H7 (cell line): ENCODE measurements at regions not wholly inside any gene's neighbourhood (a gene's known extent, or its start where the extent isn't known, plus 50 kb on each side); places are given as distances from the start of the nearest gene placed in this dataset.

Source experiments
- DNase-seq: peaks from one replicate; pipeline ENCODE4 v3.0.0; 2012
- H3K27me3 ChIP-seq: 2 replicates; pipeline ENCODE4 v1.6.0; 2011; ENCODE audit warnings: mild to moderate bottlenecking, low read length; ENCODE audit not compliant: control insufficient read depth, insufficient read depth
- H3K36me3 ChIP-seq: replicated peaks from 2 replicates; pipeline ENCODE4 v1.5.1; 2011; ENCODE audit warnings: low read length; ENCODE audit not compliant: control insufficient read depth, insufficient read depth
- H3K4me3 ChIP-seq: 2 replicates; pipeline ENCODE4 v1.5.1; 2011; ENCODE audit warnings: low read depth, mild to moderate bottlenecking, control low read depth, low read length, moderate library complexity; ENCODE audit not compliant: insufficient read depth

DNA sequence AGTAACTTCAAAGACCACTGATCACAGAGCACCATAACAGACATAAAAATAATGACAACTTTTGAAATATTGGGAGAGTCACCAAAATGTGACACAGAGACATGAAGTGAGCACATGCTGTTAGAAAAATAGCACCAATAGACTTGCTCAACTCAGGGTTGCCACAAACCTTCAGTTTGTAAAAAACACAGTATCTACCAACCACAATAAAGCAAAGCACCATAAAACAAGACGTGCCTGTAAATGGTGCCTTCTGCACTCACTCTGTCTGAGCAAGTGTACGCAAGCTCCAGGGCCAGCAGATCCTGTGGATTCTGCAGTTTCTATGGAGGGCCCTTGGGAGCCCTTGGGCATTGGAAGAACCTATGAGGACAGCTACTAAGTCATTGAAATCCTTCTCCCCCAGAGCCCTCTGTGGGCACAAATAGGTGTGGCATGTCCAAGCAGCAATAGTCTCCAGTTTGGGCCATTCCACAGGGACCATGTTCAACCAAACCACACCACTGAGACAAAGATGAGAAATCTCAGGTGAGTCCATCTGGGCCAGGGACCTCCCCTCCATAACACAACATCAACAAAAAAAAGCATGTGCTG, 116.9 kb upstream of the RAB4A start:
- no peaks in the 10 kb centered on the region; the same call in 1 of the 2 replicates for H3K27me3 ChIP-seq
- H3K36me3 ChIP-seq: no peaks in the 10 kb centered on the region
- H3K4me3 ChIP-seq: no peak overlapping the region
- DNase-seq: no peak

DNA sequence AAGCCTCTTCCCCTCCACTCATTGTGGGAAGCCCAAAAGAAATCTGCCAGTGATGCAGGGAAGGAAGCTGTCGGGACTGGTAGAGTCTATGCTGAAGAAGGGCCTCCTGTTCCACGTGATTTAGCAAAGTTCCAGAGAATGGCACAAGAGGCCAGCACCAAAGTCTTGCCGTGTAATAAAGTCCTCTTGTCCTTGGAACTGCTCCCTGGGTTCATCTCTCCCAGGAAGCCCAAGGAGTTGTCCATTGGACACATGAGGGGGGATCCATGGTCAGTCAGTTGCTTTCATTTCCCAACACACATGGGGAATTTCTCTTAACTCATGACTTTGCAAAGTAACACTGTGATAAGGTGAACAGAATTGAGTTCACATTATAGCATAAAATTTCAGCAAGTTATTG, 116.1 kb upstream of the RAB4A start:
- no peaks in the 10 kb centered on the region; the same call in 1 of the 2 replicates for H3K27me3 ChIP-seq
- DNase-seq: no peak
- H3K36me3 ChIP-seq: no peaks in the 10 kb centered on the region
- H3K4me3 ChIP-seq: no peak overlapping the region

DNA sequence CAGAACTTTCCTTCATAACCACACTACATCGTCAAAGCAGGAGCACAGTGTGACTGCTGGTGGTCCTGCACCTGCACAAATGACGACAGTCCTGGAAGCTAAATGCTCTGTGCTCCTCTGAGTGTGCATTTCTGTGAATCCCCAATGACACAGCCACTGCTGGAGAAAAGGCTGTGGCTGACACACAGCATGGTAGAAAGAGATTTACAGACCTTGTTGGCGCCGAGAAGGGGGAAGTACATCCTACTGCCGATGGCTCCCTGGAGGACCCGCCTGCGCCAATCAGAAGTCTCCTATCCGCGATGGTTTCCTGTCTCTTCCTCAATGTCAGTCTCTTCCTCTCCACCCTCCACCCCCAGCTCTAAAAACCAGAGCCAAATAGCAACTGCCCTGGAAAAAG, 115.4 kb upstream of the RAB4A start:
- Histone ChIP-seq H3K36me3 (no peaks in the 10 kb centered on the region), H3K4me3 (no peak overlapping the region), H3K27me3 (no peaks in the 10 kb centered on the region; the same call in 1 of the 2 replicates)
- no peak for DNase-seq

DNA sequence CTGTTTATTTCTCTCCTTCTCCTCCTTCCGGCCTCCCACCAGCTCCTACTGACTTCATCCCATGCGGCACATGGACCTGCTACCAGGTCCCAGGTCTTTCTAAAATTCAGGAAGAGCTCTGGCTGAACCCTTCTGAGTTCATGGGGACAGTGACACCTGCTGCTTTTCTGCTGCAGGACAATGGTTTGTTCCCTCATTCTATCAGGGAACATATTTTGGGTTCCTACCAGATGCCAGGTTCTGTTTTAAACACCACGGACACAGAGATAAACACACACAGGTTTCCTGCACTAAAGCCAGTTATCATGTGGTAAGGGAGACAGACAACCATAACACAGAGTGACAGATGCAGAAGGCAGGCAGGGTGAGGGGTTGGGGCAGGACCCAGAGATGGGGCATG, 114.0 kb upstream of the RAB4A start:
- peak; percentile 59 for DNase-seq
- Histone ChIP-seq H3K36me3 (no peaks in the 10 kb centered on the region), H3K4me3 (no peak overlapping the region), H3K27me3 (no peaks in the 10 kb centered on the region; the same call in 1 of the 2 replicates)

DNA sequence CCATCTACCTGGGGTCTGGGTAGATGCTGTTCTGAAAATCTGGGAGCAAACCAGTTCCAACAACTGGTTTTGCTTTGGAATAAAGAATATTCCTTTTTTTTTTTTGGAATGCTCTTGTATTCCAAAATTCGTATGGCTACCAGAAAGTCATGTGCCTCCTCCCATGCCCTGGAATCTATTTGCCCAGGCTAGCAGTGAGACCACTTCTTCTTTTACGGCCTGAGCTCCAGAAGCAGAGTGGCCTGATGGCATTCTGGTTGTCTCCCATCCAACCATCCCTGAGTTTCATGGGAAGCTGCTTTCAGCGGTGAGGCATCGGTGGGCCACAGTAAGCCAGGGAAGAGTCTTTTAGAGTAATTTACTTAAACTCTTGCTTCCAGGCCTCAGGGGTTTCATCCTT, 113.4 kb upstream of the RAB4A start:
- DNase-seq: no peak
- H3K27me3 ChIP-seq: no peaks in the 10 kb centered on the region; the same call in 1 of the 2 replicates
- no peaks in the 10 kb centered on the region for H3K36me3 ChIP-seq
- no peak overlapping the region for H3K4me3 ChIP-seq

DNA sequence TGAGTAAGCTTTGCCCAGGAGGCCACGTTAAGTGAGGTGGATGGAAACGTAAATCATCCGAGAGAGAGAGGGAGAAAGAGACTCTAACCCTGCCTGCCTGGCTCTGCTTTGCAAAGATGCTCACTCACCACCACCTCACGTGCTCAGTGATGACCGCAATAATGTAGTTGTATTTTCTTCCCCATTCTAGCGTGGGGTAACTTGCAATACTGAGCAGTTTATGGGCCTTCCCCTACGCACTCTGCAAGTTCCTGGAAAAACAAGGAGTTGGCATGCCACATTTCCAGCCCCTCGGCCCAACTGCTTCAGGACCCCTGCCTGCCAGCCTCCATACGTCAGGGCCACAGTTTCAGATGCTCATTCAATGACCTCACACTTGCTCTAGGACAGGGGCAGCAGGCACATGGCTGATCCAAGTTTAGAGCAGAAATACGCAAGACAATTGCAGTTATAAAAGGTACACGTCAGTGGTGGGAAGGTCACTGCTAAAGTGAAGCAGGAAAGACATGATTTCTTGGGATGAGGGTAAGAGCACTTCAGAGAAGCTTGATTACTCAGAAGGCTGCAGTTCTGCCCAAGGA, 112.5 kb upstream of the RAB4A start:
- DNase-seq: no peak
- H3K4me3 ChIP-seq: no peak overlapping the region
- no peaks in the 10 kb centered on the region; the same call in 1 of the 2 replicates for H3K27me3 ChIP-seq
- H3K36me3 ChIP-seq: no peaks in the 10 kb centered on the region

DNA sequence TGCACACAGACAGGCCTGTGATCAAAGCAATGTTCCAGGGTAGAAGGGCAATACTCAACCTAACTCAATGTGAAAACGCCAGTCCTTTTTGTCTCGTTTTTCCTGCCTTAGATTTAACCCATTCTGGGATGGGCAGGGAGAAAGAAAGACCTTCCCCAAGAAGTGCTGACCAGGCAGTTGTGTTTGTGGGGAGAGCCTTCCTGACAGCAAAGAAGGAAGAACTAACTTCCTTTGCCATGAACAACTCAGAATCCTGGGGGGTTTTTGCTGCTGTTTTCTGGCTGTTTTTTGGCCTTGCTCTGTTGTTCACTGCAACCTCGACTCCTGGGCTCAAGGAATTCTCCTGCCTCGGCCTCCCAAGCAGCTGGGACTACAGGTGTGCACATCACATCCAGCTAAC, 112.0 kb upstream of the RAB4A start:
- Histone ChIP-seq H3K4me3 (no peak overlapping the region), H3K36me3 (no peaks in the 10 kb centered on the region), H3K27me3 (no peaks in the 10 kb centered on the region; the same call in 1 of the 2 replicates)
- no peak for DNase-seq

DNA sequence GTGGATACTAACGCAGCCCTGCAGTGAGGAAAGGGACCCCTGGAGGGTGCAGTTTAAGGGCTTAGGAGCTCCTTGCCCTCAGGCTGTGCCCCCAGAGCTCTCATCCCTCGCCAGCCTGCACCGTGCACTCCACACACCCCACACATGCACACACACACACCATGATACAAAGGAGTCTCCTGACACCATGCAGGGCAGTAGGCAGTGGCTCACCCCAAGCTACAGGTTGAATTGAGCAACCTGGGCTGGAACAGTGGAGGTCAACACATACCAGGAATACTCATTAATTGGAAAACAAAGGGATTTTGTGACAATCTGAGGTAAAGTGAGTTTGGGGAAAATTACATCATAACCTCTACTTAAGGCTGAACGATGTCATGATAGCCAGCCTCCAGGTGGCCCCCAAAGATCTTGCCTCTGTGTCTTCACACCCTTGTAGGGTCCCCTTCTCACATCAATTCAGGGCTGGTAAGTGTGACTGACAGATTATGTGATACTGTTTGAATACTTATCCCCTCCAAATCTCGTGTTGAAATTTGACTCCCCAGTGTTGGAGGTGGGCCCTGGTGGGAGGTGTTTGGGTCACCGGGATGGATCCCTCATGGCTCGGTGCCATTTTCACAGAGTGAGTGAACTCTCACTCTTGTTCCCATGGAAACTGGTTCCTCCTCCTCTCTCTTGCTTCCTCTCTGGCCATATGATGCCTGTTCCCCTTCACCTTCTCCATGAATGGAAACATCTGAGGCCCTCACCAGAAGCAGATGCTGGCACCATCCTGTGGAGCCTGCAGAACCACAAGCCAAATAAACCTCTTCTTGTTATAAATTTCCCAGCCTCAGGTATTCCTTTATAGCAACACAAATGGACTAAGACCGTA, 111.0 kb upstream of the RAB4A start:
- DNase-seq: no peak
- no peak overlapping the region for H3K4me3 ChIP-seq
- H3K36me3 ChIP-seq: no peaks in the 10 kb centered on the region
- no peaks in the 10 kb centered on the region for H3K27me3 ChIP-seq

DNA sequence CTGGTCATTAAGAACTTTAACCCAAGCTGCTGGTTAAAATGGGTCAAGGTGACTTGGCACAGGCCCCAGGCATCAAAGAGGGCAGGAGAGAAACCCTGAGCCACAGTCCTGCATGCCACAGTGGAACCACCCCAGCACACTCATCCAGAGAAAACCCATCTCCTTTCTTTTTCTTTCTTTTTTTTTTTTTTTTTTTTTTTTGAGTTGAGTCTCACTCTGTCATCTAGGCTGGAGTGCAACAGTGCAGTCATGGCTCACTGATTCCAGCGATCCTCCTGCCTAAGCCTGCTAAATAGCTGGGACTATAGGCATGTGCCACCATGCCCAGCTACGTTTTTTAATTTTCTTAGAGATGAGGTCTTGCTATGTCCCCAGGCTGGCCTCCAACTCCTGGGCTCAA, 109.2 kb upstream of the RAB4A start:
- no peaks in the 10 kb centered on the region for H3K36me3 ChIP-seq
- no peak for DNase-seq
- H3K27me3 ChIP-seq: no peaks in the 10 kb centered on the region
- H3K4me3 ChIP-seq: no peak overlapping the region

DNA sequence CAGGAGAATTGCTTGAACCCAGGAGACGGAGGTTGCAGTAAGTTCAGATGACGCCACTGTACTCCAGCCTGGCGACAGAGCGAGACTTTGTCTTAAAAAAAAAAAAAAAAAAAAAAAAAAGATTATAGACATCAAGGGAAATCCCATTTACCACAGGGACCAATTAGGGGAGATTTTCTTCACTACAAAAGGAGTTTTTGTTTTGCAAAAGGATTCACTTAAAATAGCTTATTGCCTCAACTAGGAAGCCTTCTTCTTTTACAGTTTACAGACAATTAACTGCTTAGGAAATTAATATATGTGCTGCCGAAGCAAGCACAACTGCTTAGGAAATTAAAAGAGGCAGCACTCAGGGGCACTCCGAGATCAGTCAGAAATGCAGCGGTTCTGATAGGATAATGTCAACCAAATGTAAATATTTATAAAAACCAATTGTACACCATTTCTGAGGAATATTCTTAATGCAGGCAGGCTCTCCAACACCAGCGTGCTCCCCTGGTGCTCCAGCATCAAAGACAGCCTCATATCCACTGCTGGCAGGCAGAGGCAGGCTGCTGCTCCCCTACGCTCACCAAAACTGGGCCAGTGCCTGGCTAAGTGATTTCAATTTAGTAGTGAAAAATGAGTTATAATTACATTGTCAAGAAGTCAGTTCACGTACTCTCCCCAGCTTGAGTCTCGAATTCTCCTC, 107.9 kb upstream of the RAB4A start:
- Histone ChIP-seq H3K4me3 (no peak overlapping the region), H3K27me3 (no peaks in the 10 kb centered on the region), H3K36me3 (no peaks in the 10 kb centered on the region)
- DNase-seq: no peak

DNA sequence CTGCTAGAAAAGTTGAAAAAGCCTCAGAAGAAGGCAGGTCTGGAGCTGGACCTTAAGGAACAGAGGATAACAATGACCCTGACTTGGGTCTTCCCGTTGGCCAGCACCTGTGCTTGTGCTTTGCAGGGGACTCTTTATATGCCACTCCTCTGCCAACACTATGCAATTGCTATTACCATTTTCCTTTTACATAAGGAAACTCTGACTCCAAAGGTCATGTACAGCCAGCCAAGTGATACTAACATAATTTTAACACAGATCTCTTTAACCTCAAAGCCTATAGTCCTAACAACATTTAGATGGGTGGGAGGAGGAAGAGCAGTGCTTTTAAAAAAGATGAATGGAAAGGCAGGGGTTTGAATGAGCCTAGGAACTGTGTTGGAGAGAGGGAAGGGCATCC, 106.6 kb upstream of the RAB4A start:
- H3K4me3 ChIP-seq: no peak overlapping the region
- no peaks in the 10 kb centered on the region for H3K27me3 ChIP-seq
- no peak for DNase-seq
- H3K36me3 ChIP-seq: no peaks in the 10 kb centered on the region

DNA sequence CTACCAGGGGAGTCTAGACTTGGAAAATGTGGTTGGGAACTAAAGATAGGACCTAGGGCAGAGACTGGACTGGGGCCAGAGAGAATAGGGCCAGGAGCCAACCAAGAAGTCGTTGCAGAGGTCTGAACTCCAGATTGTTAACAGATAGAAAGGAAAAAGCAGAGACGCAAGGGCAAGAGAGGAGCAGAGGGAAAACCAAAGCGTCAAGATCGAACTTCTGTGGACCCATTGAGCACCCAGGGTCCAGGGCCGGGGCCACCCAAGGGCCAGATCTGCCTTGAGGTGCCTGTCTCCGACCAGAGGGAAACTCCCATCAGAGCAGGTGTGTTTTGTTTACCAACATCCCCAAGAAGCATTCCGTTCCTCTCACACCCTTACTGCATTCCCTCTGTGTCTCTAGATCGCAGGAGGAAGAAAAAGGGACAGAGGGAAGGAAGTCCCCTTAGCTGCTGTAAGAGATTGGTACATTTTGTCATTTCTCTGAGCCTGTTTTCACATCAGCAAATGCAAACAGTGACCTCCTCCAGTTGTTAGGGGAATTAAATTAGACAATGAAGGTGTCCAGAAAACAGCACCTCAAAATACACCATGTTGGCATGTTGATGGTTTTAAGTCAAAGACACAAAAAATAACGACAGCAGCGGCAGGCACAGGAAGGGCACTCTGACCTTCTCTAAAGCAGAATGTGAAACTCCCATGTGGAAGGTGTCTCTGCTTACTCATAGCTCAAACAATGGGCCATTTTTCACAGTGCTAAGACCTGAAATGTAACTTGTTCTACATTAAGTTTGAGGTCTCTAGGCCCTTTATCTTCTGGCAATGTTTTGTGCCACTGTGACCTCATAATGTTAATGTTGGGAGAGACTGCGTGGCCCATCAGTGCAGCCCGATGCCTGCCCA, 105.8 kb upstream of the RAB4A start:
- DNase-seq: no peak
- H3K36me3 ChIP-seq: no peaks in the 10 kb centered on the region
- H3K27me3 ChIP-seq: no peaks in the 10 kb centered on the region
- H3K4me3 ChIP-seq: no peak overlapping the region

DNA sequence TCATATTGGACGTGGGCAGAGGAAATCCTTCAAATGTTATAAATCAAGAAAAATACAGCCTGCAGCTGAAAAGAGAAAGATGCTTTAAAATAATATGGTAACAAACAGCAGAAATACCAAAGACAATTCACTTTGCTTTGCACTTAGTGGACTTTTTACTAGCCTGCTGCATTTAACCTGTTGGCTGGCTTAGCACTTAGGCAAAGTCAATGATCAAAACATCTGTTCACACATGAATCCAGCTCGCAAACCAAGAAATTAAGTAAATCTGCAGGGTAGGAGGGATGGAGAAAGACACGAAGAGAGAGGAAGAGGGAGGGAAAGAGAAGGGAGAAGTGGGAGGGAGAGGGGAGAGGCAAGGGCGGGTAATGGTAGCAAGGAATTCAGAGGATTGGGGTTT, 103.6 kb upstream of the RAB4A start:
- H3K4me3 ChIP-seq: no peak overlapping the region
- DNase-seq: no peak
- H3K27me3 ChIP-seq: no peaks in the 10 kb centered on the region
- no peaks in the 10 kb centered on the region for H3K36me3 ChIP-seq

DNA sequence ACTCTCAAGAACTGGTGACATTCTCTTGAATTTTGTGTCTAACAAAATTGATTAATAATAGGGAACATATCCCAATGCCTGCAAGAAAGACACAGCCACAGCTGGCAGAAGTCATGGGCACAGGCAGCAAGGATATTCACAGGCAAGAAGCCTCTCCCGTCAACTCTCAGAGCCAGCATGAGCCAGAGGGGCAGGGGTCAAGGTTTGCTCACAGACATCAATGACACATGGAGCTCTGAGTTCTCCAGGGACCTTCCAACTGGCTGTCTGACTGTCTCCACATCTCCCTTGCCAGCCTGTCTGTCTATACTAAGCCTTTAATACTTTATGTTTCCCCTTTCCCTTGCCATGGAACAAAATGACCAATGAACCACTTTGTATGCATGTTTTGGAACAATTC, 101.5 kb upstream of the RAB4A start:
- no peaks in the 10 kb centered on the region for H3K27me3 ChIP-seq
- H3K4me3 ChIP-seq: no peak overlapping the region
- no peak for DNase-seq
- no peaks in the 10 kb centered on the region for H3K36me3 ChIP-seq
